ENCODE measurements at regions not wholly inside any gene's neighbourhood (a gene's known extent, or its start where the extent isn't known, plus 50 kb on each side); places are given as distances from the start of the nearest gene placed in this dataset.
"Not testable (repeated sequence)": the region's sequence is repeated elsewhere in the genome, so short reads cannot be mapped to it uniquely, and the experiment has no call there.

- no peak for DNase-seq (ENCODE audit: low read depth in 2 of 2)
Observed at GRCh38 chr10:23754941-23755340, 316.1 kb downstream of the OTUD1 start.

- DNase-seq (ENCODE audit: low read depth in 2 of 2): no peak
Observed at GRCh38 chr10:23755556-23755955, 316.7 kb downstream of the OTUD1 start.

- DNase-seq (ENCODE audit: low read depth in 2 of 2): no peak
Observed at GRCh38 chr10:23768281-23768680, 329.4 kb downstream of the OTUD1 start.

DNA sequence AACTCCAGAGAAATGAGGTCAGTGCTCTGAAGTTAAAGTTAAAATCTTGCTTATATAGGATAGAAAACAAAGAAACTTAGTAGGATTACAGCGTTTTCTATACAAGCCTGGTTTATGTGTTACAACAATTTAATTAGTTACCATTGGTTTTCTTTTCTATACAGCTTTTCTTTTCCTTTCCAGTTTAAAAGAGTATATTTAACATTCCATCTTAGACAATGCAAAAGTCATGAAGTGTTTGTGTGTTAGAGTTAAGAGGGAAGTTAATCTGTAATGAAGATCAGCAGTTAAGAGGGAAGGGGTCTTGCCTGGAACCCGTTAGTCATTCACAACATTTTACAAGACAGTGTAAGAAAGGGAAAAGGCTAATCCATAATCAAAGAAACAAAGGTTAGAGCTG lies 338.3 kb downstream of the OTUD1 start:
- no peak for DNase-seq (ENCODE audit: low read depth in 2 of 2)

GRCh38 chr10:23779301-23779700 lies 340.4 kb downstream of the OTUD1 start:
- DNase-seq (ENCODE audit: low read depth in 2 of 2): no peak

GRCh38 chr10:23780331-23780730 lies 341.5 kb downstream of the OTUD1 start:
- no peak for DNase-seq (ENCODE audit: low read depth in 2 of 2)

GRCh38 chr10:23786594-23786993 lies 347.7 kb downstream of the OTUD1 start:
- DNase-seq (ENCODE audit: low read depth in 2 of 2): no peak

DNA sequence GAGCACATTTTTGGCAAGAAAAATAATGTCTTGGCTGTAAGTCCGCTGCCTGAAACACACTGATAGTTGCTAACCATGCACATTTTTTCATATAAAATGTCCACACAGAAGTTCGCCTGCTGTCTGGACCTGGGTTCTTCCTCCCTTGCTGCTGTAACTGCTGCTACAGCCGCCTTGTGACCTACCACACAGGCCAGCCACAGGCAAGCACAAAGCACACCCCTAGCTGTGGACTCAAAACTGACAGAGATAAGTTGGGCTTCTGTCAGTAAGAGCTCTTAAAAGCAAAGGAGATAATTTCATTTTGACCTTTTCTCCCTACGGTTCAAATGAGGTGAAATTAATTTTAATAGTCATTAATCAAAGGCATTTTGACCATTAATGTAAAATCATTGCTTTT lies 354.7 kb downstream of the OTUD1 start:
- no peak for DNase-seq (ENCODE audit: low read depth in 2 of 2)

GRCh38 chr10:23797452-23797851 lies 358.6 kb downstream of the OTUD1 start:
- not testable (repeated sequence) for DNase-seq (ENCODE audit: low read depth in 2 of 2)

DNA sequence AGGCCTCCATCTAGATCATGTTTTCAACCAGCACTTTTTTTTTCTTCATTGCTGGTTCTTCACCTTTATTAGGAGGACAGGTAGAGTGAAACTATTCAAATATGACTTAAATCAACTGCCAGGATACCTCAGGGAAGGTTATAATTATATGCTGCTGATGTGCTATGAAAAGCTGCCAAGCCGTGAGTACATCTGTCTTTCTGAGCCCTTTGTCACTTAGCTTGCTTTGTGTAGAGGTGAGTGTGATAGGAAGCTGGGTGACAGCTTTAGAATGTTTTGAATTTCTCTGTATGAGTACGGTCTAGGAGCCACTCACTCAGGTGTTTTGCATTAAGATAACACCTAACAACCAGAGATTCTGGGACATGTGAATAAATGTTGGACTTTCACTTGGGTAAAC lies 365.2 kb downstream of the OTUD1 start:
- DNase-seq (ENCODE audit: low read depth in 2 of 2): no peak

DNA sequence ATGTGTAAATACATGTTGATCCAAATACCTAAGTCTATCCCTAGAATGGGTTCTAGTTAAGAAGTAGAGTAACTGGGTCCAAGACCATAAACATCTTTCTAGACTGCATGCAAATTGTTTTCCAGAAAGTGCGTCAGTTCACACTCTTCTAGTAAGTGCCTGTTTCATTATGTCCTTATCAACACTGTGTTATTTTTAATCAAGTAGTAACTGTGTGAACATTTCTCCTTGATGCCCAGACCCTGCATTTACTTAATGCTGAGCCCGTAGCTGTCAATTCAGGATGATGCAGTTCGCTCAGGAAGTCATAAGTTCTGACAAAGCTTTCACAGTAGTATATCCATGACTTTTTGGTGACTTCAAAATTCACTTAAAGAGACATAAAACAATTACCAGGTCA lies 374.8 kb downstream of the OTUD1 start:
- DNase-seq (ENCODE audit: low read depth in 2 of 2): no peak

GRCh38 chr10:23818484-23818883 lies 379.6 kb downstream of the OTUD1 start:
- no peak for DNase-seq (ENCODE audit: low read depth in 2 of 2)

GRCh38 chr10:23820792-23821191 lies 381.9 kb downstream of the OTUD1 start:
- no peak for DNase-seq (ENCODE audit: low read depth in 2 of 2)

- no peak for DNase-seq (ENCODE audit: low read depth in 2 of 2)
Observed at GRCh38 chr10:23824822-23825221, 384.1 kb upstream of the KIAA1217 start.

DNA sequence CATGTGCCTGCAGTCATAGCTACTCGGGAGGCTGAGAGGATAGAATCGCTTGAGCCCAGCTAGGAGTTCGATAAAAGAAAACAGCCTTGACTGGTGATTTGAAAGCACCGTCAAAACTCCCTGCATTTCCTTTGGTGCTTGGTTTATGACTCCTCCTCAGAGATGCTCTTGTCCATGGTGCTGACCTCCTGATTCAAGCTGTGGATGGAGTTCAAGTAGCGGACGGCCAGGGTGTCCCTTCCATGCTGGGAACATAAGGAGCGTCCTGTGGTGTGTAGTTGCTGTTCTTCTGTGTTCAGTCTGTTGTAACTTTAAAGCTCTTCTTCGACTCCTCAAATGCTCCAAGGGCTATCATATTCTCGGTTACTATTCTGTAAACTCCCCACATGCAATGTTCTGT lies 382.5 kb upstream of the KIAA1217 start:
- no peak for DNase-seq (ENCODE audit: low read depth in 2 of 2)

DNA sequence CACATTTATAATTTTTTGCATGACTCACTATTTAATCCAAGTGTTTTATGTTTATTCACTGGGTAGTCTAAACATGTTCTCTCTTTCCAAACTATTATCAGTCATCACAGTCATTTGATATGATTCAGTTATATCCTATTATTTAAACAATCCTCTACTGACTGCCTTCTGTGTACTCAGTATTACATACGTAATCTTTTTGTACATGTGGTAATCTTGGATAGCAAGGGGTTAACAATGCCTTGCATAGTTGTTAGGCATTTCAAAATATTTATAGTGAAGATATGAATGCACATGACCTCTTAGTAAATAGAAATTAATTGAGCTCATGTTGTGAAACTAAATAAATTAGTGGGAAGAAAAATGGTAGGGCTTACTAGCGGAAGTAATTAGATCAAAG lies 379.4 kb upstream of the KIAA1217 start:
- DNase-seq (ENCODE audit: low read depth in 2 of 2): no peak

DNA sequence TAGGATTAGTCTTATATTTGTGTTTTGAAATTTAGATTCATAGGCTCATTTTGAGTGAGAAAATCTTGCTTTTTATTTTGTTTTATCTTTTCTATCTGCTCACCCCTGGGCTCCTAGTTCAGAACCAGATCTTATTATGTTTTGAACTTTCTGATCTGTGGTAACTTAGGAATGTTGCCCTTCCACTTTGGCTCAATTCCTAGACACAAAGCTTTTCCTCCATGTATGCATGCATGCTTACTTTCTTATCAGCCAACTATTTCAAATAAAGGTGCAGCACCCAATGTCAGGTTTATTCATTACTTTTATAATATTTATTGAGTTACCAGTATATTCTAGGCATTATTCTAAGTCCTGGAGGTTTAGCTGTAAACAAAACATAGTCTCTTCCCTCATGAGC lies 374.8 kb upstream of the KIAA1217 start:
- DNase-seq (ENCODE audit: low read depth in 2 of 2): no peak

DNA sequence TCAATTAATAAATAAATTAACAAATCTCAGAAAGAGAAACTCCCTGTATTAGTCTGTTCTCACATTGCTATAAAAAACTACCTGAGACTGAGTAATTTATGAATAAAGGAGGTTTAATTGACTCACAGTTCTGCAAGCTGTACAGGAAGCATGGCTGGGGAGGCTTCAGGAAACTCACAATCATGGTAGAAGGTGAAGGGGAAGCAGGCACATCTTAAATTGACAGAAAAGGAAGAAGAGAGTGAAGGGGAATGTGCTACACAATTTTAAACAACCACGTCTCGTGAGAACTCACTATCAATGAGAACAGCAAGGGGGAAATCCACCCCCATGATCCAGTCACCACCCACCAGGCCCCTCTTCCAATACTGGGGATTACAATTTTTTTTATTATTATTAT lies 358.3 kb upstream of the KIAA1217 start:
- no peak for DNase-seq (ENCODE audit: low read depth in 2 of 2)

GRCh38 chr10:23859598-23859997 lies 349.3 kb upstream of the KIAA1217 start:
- no peak for DNase-seq (ENCODE audit: low read depth in 2 of 2)

GRCh38 chr10:23864631-23865147 lies 344.2 kb upstream of the KIAA1217 start:
- DNase-seq (ENCODE audit: low read depth in 2 of 2): no peak

GRCh38 chr10:23866985-23867384 lies 342.0 kb upstream of the KIAA1217 start:
- not testable (repeated sequence) for DNase-seq (ENCODE audit: low read depth in 2 of 2)

DNA sequence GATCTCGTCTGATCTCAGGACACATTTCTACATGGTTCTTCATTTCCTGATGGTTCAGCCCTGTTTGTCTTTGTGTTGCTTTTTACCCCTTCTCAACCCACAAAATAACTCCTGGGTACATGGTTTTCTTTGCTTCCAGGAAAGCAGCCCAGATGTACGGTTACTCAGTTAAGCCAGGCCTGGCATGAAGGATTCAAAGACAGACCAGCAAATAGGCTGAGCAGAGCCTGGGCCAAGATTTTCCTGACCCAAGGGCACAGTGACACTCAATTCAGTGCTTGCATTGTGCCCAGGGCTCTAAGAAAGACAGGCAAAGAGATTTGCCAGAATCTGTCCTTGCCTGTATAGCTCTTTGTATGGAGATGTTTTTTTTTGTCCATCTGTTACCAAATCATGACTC lies 340.8 kb upstream of the KIAA1217 start:
- no peak for DNase-seq (ENCODE audit: low read depth in 2 of 2)

DNA sequence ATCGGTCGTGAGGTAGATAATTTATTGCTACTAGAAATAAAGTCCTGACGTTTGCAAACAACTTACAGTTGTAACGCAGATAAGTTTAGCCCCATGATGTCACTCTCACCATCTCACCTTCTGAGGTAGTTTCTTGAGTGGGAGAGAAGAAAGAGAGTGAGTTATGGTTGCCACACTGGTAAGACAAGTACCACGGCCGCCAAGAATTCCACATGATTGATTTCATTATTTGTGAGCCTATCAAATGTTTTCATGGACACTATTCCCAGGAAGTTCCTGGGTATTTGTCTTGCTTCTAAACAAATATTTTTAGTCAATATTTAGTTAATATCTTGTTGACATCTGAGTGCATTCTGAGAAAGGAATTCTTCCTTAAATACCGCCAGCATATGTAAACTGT lies 339.4 kb upstream of the KIAA1217 start:
- DNase-seq (ENCODE audit: low read depth in 2 of 2): no peak

DNA sequence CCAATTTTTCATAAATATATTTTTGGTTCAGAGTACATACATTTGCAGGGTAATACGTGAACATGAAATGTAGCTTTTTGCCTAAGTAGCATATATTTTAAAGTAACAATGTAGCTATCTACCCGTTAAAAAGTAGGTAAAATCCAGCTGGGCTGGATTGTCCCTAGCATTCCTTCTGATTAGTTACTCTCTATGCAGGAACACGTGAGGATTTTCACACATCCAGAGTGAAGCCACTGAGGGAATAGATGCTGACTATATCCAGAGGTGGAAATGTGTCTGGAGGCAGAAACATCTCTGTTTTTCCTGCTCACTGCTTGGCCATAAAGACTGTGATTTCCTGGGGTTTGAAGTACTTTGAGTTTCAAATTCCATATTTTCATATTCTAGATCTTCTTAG lies 338.9 kb upstream of the KIAA1217 start:
- DNase-seq (ENCODE audit: low read depth in 2 of 2): no peak
